Activated naive CD4-positive, alpha-beta T cell treated with Interleukin-2 at 50 U/mL for 16 hours (primary cell): ENCODE measurements at regions not wholly inside any gene's neighbourhood (a gene's known extent, or its start where the extent isn't known, plus 50 kb on each side); places are given as distances from the start of the nearest gene placed in this dataset.
A peak's percentile ranks its signal among the peaks of the same experiment; 100 is the strongest.
"Not testable (repeated sequence)": the region's sequence is repeated elsewhere in the genome, so short reads cannot be mapped to it uniquely, and the experiment has no call there.

ENCODE experiments used
- DNase-seq: peaks from one replicate; pipeline ENCODE4 v3.0.0-alpha.2; 2020

GRCh38 chr16:48818257-48818656 is 208.3 kb upstream of the N4BP1 start:
- DNase-seq: no peak

DNA sequence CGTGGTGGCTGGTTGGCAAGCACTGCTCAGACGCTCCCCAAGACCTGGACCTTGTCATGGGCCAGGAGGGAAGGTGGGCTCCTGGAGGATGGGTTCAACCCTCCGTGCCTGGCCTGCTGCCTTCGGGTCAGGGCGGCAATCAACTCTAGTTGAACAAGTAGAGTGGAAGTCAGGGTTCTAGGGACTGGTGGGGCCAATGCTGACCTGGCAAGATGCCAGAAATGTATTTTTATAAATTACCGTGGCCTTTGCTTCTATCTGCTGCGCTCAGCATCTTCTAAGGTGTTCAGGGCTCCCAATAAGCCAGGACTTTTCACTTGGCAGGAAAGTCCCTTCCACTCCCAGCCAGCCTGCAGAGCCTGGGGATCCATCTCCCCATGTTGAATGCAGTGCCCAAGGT is 207.1 kb upstream of the N4BP1 start:
- DNase-seq: no peak

DNA sequence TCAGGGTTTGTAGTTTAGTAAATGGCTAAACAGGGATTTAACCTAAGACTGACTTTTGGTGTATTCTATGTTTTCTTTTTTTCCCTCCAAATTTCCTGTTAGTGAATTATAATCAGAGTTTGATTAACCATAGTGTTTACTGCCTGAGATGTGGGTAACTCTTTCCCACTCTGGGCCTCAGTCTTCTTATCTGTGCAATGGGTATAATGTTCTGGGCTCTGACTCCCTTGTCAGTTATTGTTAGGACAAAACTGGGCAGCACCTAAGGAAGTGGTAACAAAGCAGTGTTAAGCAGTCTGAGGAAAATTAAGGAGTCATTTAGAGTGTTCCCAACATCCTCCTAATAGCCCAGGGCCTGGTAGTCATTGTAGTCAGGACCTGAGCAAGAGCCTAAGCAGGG is 206.4 kb upstream of the N4BP1 start:
- no peak for DNase-seq

- no peak for DNase-seq
These were observed 205.0 kb upstream of the N4BP1 start for GRCh38 chr16:48814994-48815393.

DNA sequence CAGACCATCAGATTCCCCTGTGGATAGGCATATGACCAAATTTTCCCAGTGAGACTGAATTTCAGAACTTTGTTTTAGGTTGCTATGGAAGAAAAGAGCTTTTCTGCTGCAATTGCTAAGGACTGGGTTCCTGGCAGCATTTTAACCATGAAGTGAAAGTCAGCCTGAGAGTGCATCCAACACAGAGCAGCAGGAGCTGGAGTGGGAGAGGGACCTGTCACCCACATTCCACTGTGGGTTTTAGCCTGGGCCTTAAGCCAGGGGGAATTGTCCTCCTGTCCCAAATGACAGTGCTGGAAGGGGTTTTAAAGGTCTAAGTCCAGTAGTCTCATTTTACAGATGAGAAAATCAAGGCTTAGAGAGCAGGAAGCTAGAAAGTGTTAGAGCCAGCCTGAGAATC is 203.5 kb upstream of the N4BP1 start:
- no peak for DNase-seq

DNA sequence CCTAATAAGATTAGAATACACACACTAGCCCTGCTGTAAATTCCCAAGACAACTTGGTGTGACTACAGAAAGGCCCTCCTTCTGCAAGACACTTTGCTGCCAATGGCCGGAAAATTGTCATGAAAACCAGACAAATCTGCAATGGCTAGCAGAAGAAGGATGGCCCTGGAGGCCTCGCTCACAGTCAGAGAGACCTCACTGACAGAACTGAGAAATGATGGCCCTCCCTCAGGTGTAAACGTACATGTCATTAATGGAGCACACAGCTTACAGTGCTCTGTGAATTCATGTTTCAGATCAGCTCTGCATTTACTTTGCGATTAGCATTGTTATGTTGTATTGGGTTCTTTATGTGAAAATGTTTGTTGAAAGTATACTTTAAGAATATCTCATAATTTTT is 202.9 kb upstream of the N4BP1 start:
- DNase-seq: no peak

DNA sequence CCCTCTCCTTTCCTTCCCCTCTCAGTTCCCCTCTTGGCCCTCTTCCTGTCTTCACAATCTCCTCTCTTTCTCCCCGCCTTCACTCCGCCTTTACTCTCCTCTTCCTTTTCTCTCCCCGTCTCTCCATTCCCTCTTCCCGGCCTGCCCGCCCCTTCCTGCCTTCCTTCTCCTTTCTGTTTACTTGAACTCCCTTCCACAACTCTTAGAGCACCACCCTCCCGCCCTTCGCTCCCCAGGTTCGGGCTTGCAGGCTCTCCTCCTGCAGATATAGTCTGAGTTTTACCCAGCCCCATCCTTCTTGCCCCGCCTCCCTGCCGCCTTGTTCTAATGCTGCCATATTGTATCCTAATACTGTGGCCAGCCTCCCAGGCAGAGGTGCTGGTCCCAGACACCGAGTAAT is 201.5 kb upstream of the N4BP1 start:
- no peak for DNase-seq

DNA sequence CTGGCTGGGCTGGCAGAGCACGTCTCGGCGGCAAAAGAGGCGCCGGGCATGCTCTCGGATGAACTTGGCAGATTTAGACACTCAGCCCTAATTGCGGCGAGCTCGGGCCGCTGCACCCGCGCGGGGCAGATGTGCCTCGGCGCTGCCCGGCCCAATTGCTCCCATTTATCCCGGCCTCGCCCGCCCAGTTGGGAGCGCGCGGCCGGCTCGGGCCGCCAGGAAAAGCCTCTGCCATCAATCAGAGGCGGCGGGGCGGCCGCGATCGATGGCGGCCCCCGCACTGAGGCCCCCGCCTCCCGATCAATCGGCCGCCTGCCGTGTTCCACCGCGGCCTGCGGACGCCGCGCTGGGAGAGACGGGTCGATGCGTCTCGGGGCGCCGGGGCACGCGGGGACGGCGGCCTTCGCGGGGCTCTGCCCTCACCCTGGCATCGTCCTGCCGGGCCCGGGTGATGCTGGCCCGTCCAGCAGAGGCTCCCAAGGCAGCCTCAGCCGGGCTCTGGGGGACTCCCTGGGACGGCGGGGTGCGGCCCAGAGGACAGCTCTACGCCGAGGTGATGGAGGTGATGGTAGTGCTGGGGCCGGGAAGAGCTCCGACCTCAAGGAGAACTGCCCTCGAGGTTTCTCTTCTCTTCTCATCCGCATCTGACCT is 200.9 kb upstream of the N4BP1 start:
- DNase-seq: no peak

DNA sequence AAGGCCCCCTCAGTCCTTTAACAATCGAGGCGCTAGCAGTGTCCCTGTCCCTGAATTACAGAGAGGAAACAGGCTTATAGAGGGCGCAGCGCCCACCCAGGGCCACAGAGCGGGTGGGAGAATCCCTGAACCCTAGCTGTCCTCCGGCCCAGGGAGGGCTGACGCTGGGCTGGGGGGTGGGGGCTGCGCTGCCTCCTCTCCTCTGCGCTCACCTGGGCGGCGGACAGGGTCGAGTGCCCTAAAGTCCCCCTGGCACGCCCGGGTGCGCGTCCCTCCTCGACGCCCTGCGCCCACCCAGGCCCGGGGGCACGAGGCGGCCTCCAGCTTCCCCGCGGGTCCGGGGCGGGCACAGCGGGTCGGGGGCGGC is 200.4 kb upstream of the N4BP1 start:
- no peak for DNase-seq

- DNase-seq: no peak
These were observed 180.2 kb upstream of the N4BP1 start for GRCh38 chr16:48790151-48790550.

DNA sequence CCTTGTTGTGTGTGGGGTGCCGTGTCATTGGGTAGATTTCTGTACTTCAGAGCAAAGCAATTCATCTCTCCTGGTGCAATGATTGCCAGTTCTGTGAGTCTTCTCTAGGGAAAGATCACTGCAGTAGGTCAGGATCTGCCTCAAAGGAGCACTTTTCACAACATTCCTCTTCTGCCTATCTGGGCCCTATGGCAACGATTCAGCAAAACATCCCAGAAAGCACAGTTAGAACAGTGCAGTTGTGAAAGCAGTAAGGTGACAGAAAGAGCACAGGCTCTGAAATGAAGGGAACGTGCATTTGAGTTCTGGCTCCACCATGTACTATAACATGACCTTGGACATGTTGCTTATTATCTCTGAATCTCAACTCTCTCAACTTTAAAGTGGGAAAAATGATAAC is 178.5 kb upstream of the N4BP1 start:
- DNase-seq: no peak

DNA sequence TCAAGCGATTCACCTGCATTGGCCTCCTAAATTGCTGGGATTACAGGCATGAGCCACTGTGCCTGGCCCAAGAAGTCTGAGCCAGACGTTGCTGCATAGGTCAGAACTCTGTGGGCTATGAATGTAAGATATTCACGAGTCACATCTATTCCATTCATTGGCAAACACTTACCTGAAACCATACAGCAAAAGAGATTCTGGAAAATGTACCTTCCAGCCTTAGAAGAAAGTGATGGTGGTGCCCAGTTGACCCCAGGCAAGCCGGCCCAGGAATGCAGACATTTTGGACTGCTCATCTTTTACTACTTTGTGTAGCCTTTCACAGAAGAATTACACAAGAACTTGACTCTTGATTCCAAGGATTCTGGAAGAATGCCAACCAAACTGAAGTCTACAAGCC is 135.6 kb upstream of the N4BP1 start:
- DNase-seq: no peak

- DNase-seq: no peak
These were observed 131.0 kb upstream of the N4BP1 start for GRCh38 chr16:48740964-48741363.

DNA sequence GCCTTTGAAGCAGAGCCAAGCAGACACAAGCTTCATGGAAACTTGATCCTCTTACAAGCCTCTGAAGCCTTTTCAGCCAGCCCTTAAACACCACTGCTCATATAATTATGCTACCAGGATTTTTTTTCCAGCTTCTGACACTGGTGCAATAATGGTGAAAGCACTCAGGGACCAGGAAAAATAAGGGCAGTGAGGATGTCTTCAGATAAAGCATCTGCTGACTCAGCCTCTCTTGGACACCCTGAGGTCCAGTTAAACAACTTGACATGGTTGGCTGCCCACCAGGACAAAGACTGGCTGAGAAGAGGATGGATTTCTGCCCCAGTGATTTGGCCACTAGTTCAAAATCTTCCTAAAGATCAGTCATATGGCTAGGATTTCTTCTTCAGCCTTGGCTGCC is 124.2 kb upstream of the N4BP1 start:
- no peak for DNase-seq

DNA sequence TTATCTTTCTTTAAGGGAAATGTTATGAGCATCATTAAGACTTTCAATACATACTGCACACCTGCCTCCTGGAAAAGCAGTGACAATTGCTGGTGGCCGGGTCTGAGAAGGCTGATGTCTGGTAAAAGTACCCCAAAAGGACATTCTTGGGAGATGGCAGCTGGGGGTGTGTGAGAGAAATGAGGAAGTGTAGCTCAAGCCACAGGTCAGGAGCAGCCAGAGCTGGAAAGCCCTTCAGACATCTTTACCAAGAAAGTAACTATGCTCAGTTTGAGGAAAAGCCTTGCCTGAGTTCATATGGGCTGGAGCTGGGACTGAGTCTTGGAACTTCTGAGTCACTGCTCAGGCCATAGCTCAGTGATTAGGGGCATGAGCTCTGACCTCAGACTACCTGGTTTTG is 94.7 kb upstream of the N4BP1 start:
- DNase-seq: no peak

- peak; percentile 5 for DNase-seq
These were observed 77.5 kb upstream of the N4BP1 start for GRCh38 chr16:48687421-48688038.

DNA sequence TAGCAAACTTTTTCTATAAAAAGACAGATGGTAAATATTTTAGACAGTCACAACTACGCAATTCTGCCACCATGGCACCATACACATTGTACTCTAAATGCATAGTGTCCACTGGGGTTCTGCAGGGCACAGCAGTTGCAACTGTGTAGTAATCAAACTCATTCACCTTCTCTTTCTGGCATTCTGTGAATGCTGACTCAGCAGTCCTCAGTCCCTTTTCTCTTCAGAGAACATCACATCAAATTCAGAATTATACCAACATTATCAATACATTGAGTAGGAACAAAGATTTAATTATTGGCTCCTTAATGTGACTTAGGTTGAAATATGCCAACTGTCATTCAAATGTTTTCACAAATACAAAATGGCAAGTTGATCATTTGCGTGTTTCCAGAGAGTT is 74.2 kb upstream of the N4BP1 start:
- no peak for DNase-seq

DNA sequence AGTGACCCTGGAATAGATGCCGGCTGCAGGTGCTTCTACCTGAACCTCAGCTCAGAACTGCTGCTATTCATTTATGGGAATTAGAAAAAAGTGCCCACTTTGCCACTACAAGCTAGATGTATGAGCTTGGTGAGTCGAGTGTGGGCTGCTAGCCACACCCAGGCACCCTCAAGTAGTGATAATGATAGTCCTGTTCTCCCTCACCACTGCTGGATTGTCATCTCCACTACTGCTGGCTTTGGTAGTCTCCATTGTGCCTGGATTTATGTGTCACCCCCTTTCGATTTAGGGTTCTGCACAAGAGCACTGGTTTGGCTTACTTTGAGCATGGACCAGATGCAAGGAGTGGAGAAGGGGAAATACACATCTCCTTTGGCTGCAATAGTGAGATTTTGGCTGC is 73.0 kb upstream of the N4BP1 start:
- no peak for DNase-seq

GRCh38 chr16:48681520-48681919 is 71.5 kb upstream of the N4BP1 start:
- DNase-seq: no peak

DNA sequence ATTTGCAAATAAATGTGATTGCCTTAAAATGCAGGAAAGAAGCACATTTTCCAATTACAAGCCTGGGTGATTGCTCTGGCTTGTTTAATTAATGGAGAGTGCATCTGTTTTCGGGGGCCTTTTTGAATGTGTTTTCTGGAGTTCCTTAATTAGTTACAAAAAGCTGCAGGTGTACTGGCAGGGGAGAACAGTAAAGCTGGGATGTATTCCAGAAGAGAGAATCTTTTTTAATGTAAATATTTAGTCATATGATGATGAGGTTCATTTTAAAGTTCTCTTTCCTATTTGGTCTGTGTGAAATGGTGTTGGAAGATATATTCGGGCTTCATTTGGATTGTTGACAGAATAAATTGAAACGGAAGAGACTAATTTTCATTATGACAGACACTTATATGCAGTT is 70.9 kb upstream of the N4BP1 start:
- DNase-seq: no peak

DNA sequence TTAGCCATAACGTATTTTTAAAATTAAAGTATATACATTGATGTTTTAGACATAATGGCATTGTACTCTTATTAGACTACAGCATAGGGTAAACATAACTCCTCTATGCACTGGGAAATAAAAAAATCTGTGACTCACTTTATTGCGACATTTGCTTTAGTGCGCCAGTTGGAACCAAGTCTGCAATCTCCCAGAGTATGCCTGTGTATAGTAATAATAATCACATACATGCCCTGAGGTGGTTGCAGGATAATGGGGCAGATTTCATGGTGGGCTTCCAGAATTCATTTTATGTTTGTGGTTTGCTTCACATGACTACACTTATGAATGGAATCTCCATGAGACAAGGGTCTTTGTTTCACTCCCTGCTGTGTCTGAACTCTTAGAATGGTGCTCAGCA is 66.9 kb upstream of the N4BP1 start:
- no peak for DNase-seq

- not testable (repeated sequence) for DNase-seq
These were observed 58.2 kb upstream of the N4BP1 start for GRCh38 chr16:48668184-48668583.

DNA sequence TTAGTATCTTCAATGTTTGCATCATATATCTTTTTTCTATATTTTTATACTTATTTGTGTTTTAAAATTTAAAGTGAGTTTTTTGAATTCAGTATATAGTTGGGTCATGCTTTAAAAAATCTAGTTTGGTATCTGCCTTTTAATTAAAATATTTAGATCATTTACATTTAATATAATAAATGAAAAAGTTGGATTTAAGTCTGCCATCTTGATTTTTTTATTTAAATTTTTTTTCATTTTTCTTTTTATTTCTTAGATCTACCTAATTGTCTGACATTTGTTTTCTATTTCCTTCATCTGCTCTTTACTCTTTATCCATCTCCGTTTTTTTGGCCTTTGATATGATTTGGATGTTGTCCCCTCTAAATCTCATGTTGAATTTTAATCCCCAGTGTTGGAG is 50.0 kb upstream of the N4BP1 start:
- no peak for DNase-seq
